ENCODE measurements at regions not wholly inside any gene's neighbourhood (a gene's known extent, or its start where the extent isn't known, plus 50 kb on each side); places are given as distances from the start of the nearest gene placed in this dataset.

- TF ChIP-seq SIN3A (IDR thresholded peaks at IDR 0.05; ENCODE audit: borderline replicate concordance, insufficient read depth, low read length) (no peak), FOXP2 (optimal IDR thresholded peaks at IDR 0.05; ENCODE audit: borderline replicate concordance, extremely low read depth, extremely low read length, insufficient read depth) (no peak), POLR2AphosphoS5 (IDR thresholded peaks at IDR 0.05; ENCODE audit: low read depth, low read length) (no peak), TAF1 (IDR thresholded peaks at IDR 0.05; ENCODE audit: borderline replicate concordance, insufficient read depth, low read length) (no peak), REST (IDR thresholded peaks at IDR 0.05; ENCODE audit: insufficient read depth in 1 of 2, low read depth in 2 of 2, low read length in 2 of 2) (no peak)
These were observed 50.4 kb upstream of the RAPH1 start for GRCh38 chr2:203585516-203585915.

DNA sequence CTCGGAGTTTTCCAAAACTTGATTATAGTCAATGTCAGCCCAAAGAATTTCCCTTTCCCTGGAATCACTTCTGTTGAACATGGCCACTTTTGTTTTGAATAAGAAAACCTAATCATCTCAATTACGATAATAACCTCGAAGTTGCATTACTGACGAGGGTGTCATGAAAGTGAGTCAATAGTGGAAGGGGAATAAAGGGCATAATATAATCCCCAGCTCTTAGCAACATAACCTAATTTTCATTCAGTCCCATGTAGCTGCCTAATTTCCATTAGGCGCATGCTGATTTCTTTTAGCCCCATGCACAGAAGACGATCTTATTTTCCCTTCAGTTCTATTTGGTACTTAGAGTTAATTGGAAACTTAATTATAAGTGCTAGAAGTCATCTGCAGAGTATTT lies 51.1 kb upstream of the RAPH1 start:
- TF ChIP-seq TAF1 (IDR thresholded peaks at IDR 0.05; ENCODE audit: borderline replicate concordance, insufficient read depth, low read length) (no peak), POLR2AphosphoS5 (IDR thresholded peaks at IDR 0.05; ENCODE audit: low read depth, low read length) (no peak), REST (IDR thresholded peaks at IDR 0.05; ENCODE audit: insufficient read depth in 1 of 2, low read depth in 2 of 2, low read length in 2 of 2) (no peak), SIN3A (IDR thresholded peaks at IDR 0.05; ENCODE audit: borderline replicate concordance, insufficient read depth, low read length) (no peak), FOXP2 (optimal IDR thresholded peaks at IDR 0.05; ENCODE audit: borderline replicate concordance, extremely low read depth, extremely low read length, insufficient read depth) (no peak)

DNA sequence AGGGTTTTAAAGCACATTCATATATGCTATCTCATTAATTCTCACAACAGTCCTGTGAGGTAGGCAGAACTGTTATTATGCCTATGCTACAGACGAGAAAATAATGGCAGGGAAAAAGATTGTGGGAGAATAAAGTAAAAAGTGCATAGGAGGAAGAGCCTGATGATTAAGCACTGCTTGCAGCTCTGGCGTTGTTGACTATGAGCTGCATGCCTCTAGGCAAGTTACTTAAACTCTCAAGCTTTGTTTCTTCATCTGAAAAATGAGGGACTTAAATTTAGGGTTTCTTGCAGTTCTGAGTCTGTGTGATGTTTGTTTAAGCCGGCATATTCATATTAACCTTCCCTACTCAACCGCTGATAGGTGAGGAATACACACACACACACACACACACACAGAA lies 51.6 kb upstream of the RAPH1 start:
- TF ChIP-seq TAF1 (IDR thresholded peaks at IDR 0.05; ENCODE audit: borderline replicate concordance, insufficient read depth, low read length) = no peak

GRCh38 chr2:203590496-203590895 lies 55.4 kb upstream of the RAPH1 start:
- TF ChIP-seq TAF1 (IDR thresholded peaks at IDR 0.05; ENCODE audit: borderline replicate concordance, insufficient read depth, low read length) = no peak
- no peak for TF ChIP-seq POLR2AphosphoS5 (IDR thresholded peaks at IDR 0.05; ENCODE audit: low read depth, low read length)
- no peak for TF ChIP-seq FOXP2 (optimal IDR thresholded peaks at IDR 0.05; ENCODE audit: borderline replicate concordance, extremely low read depth, extremely low read length, insufficient read depth)
- no peak for TF ChIP-seq REST (IDR thresholded peaks at IDR 0.05; ENCODE audit: insufficient read depth in 1 of 2, low read depth in 2 of 2, low read length in 2 of 2)

GRCh38 chr2:203591642-203592041 lies 56.5 kb upstream of the RAPH1 start:
- TF ChIP-seq POLR2AphosphoS5 (IDR thresholded peaks at IDR 0.05; ENCODE audit: low read depth, low read length) (no peak), TAF1 (IDR thresholded peaks at IDR 0.05; ENCODE audit: borderline replicate concordance, insufficient read depth, low read length) (no peak), REST (IDR thresholded peaks at IDR 0.05; ENCODE audit: insufficient read depth in 1 of 2, low read depth in 2 of 2, low read length in 2 of 2) (no peak), SIN3A (IDR thresholded peaks at IDR 0.05; ENCODE audit: borderline replicate concordance, insufficient read depth, low read length) (no peak), FOXP2 (optimal IDR thresholded peaks at IDR 0.05; ENCODE audit: borderline replicate concordance, extremely low read depth, extremely low read length, insufficient read depth) (no peak)
